ENCODE measurements at regions not wholly inside any gene's neighbourhood (a gene's known extent, or its start where the extent isn't known, plus 50 kb on each side); places are given as distances from the start of the nearest gene placed in this dataset.

GRCh38 chr11:121683791-121684190, 231.0 kb upstream of the SORL1-AS1 start:
- DNase-seq (ENCODE audit: low spot score in 2 of 2, unreplicated experiment in 2 of 2): no peak
- no peak overlapping the region for H3K27ac Mint-ChIP-seq
- H3K4me1 Mint-ChIP-seq: peaks cover 20% of the 10 kb centered on the region
- H3K4me3 Mint-ChIP-seq: no peak overlapping the region
- no peaks in the 10 kb centered on the region for H3K27me3 Mint-ChIP-seq (ENCODE audit: low read depth)
- no peaks in the 10 kb centered on the region for H3K36me3 Mint-ChIP-seq
- no peak for TF ChIP-seq CTCF (IDR thresholded peaks at IDR 0.05; ENCODE audit: unreplicated experiment)
- no peaks in the 10 kb centered on the region for H3K9me3 Mint-ChIP-seq

Measured in mesothelial cell of epicardium (in vitro differentiated cells).